Caco-2 (cell line): ENCODE measurements at regions not wholly inside any gene's neighbourhood (a gene's known extent, or its start where the extent isn't known, plus 50 kb on each side); places are given as distances from the start of the nearest gene placed in this dataset.

Experiments
- BruUV-seq: library from RNA; stranded (reverse); fragments of 400-500 nt; replicated peaks from 2 replicates; lab custom pipeline; 2021; lab: Mats Ljungman, UMichigan
- CTCF ChIA-PET: fragments of 300-600 bp; sonication (Branson Sonifier 250); formaldehyde crosslinking; loops from one replicate; lab custom pipeline; 2022; ENCODE audit warnings: antibody characterized with exemption; lab: Charles Lee
- POLR2A ChIA-PET: fragments of 300-600 bp; sonication (Branson Sonifier 250); formaldehyde crosslinking; loops from one replicate; lab custom pipeline; 2022; ENCODE audit warnings: antibody characterized with exemption; lab: Charles Lee
- DNase-seq, 2 experiments: peaks; one replicate each; pipeline versions ENCODE4 v3.0.0 to v3.0.0-alpha.2; 2020 to 2022
- H3K27me3 ChIP-seq: replicated peaks from 2 replicates; pipeline ENCODE4 v1.6.0; 2011; ENCODE audit warnings: low read length; ENCODE audit not compliant: control insufficient read depth, insufficient read depth
- H3K36me3 ChIP-seq: 2 replicates; pipeline ENCODE4 v1.5.1; 2011; ENCODE audit warnings: low read length; ENCODE audit not compliant: control insufficient read depth, insufficient read depth
- H3K4me1 ChIP-seq: fragments of 250-450 bp; sonication (Bioruptor Pico); 2 replicates; pipeline ENCODE4 v1.5.1; 2020; ENCODE audit warnings: mild to moderate bottlenecking
- H3K4me3 ChIP-seq: 2 replicates; pipeline ENCODE4 v1.5.1; 2011; ENCODE audit warnings: low read depth, mild to moderate bottlenecking, control low read depth, low read length
- H3K9me3 ChIP-seq: fragments of 250-450 bp; sonication (Bioruptor Pico); 2 replicates; pipeline ENCODE4 v1.5.1; 2020; ENCODE audit warnings: mild to moderate bottlenecking, moderate library complexity
- H3K27ac Mint-ChIP-seq: one replicate; pipeline ENCODE4 v1.8.0; 2022; ENCODE audit warnings: mixed read lengths; ENCODE audit not compliant: unreplicated experiment
- H3K27me3 Mint-ChIP-seq: one replicate; pipeline ENCODE4 v1.8.0; 2022; ENCODE audit warnings: mixed read lengths; ENCODE audit not compliant: insufficient read depth, unreplicated experiment
- H3K36me3 Mint-ChIP-seq: one replicate; pipeline ENCODE4 v1.8.0; 2022; ENCODE audit warnings: mild to moderate bottlenecking, mixed read lengths; ENCODE audit not compliant: insufficient read depth, unreplicated experiment
- H3K4me1 Mint-ChIP-seq: one replicate; pipeline ENCODE4 v1.8.0; 2022; ENCODE audit warnings: low read depth, mixed read lengths; ENCODE audit not compliant: unreplicated experiment
- H3K4me3 Mint-ChIP-seq: one replicate; pipeline ENCODE4 v1.8.0; 2022; ENCODE audit warnings: mild to moderate bottlenecking, moderate library complexity, mixed read lengths; ENCODE audit not compliant: unreplicated experiment
- H3K9me3 Mint-ChIP-seq: one replicate; pipeline ENCODE4 v1.8.0; 2022; ENCODE audit warnings: mixed read lengths; ENCODE audit not compliant: unreplicated experiment
- intact Hi-C: fragments of 100-400 bp; cut with micrococcal nuclease; formaldehyde crosslinking; loops from one replicate; pipeline ENCODE4 v1.10.0; 2022; ENCODE audit not compliant: unreplicated experiment
- TF ChIP-seq, protein P1 (sequence below), 2 experiments: fragments of 200-600 bp in 1 of 2; IDR thresholded peaks; 1 replicate in 1 of 2; 2 replicates in 1 of 2; pipeline versions ENCODE4 v1.5.1 to v1.8.0; 2011 to 2022; ENCODE audit warnings: antibody characterized with exemption in 1 of 2, control low read depth in 1 of 2, inconsistent platforms in 1 of 2, low read depth in 1 of 2, low read length in 1 of 2, mild to moderate bottlenecking in 1 of 2, moderate library complexity in 1 of 2; ENCODE audit not compliant: insufficient read depth in 1 of 2, severe bottlenecking in 1 of 2, unreplicated experiment in 1 of 2

DNA sequence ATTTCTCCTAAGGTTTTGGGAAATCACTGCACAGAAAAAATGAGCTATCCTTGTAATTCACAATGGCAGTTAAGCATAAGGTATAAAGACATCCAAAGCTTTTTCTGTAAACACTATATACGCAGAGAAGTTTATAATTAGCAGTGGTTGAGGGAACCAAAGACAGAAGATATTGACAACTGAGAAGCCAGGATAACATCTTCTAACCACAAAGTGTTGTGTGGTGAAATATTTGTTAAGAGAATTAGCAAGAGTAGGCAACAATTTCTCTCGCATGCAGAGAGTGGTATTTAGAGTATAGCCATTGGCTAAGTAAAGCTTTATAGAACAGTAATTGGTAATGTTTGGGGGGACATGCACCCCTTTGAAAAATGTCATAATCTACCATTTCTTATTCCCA, 123.7 kb upstream of the USP15 start:
- DNase-seq, result no peak
- no TSS peak for BruUV-seq
- H3K4me3 Mint-ChIP-seq, result no peak overlapping the region
- no peaks in the 10 kb centered on the region for H3K9me3 Mint-ChIP-seq
- Histone ChIP-seq H3K9me3 (no peaks in the 10 kb centered on the region), H3K4me1 (no peaks in the 10 kb centered on the region), H3K36me3 (no peaks in the 10 kb centered on the region), H3K4me3 (no peak overlapping the region), H3K27me3 (no peaks in the 10 kb centered on the region)
- H3K27ac Mint-ChIP-seq, result no peak overlapping the region
- no peaks in the 10 kb centered on the region for H3K36me3 Mint-ChIP-seq
- ChIA-PET CTCF (no interaction called here), POLR2A (no interaction called here)
- intact Hi-C loops, result no loop called here
- TF ChIP-seq, protein P1, sequence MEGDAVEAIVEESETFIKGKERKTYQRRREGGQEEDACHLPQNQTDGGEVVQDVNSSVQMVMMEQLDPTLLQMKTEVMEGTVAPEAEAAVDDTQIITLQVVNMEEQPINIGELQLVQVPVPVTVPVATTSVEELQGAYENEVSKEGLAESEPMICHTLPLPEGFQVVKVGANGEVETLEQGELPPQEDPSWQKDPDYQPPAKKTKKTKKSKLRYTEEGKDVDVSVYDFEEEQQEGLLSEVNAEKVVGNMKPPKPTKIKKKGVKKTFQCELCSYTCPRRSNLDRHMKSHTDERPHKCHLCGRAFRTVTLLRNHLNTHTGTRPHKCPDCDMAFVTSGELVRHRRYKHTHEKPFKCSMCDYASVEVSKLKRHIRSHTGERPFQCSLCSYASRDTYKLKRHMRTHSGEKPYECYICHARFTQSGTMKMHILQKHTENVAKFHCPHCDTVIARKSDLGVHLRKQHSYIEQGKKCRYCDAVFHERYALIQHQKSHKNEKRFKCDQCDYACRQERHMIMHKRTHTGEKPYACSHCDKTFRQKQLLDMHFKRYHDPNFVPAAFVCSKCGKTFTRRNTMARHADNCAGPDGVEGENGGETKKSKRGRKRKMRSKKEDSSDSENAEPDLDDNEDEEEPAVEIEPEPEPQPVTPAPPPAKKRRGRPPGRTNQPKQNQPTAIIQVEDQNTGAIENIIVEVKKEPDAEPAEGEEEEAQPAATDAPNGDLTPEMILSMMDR (IDR thresholded peaks at IDR 0.05; ENCODE audit: insufficient read depth in 1 of 2, low read depth in 1 of 2, low read length in 1 of 2, severe bottlenecking in 1 of 2, unreplicated experiment in 1 of 2), result no peak
- no peaks in the 10 kb centered on the region for H3K4me1 Mint-ChIP-seq
- peaks cover 2% of the 10 kb centered on the region for H3K27me3 Mint-ChIP-seq

DNA sequence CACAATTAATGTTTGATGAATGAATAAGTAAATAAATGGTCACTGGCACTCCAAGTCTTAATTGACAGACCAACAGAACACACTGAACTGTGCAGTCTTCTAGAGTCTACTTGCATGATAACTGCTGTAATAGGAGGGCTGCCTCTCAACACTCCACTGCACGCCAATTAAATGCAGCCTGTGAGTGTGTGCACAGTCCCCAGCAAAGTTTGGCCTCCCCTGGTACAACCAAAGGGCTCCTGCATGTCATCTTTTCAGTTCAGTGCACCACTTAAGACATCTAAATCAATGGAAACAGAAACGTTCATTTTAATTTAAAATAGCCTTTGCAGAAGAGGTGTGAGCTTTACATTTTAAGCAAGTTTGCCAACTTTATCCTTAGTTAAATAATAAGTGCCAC, 121.7 kb upstream of the USP15 start:
- ChIA-PET POLR2A (no interaction called here), CTCF (no interaction called here)
- Histone ChIP-seq H3K4me1 (no peaks in the 10 kb centered on the region), H3K9me3 (no peaks in the 10 kb centered on the region), H3K4me3 (no peak overlapping the region), H3K27me3 (no peaks in the 10 kb centered on the region), H3K36me3 (no peaks in the 10 kb centered on the region)
- Mint-ChIP-seq H3K4me3 (no peak overlapping the region), H3K4me1 (no peaks in the 10 kb centered on the region), H3K9me3 (no peaks in the 10 kb centered on the region), H3K27ac (no peak overlapping the region), H3K36me3 (no peaks in the 10 kb centered on the region), H3K27me3 (peaks cover 2% of the 10 kb centered on the region)
- TF ChIP-seq, protein P1 (IDR thresholded peaks at IDR 0.05; ENCODE audit: insufficient read depth in 1 of 2, low read depth in 1 of 2, low read length in 1 of 2, severe bottlenecking in 1 of 2, unreplicated experiment in 1 of 2), result no peak
- BruUV-seq, result no TSS peak
- no peak for DNase-seq
- intact Hi-C loops, result no loop called here

DNA sequence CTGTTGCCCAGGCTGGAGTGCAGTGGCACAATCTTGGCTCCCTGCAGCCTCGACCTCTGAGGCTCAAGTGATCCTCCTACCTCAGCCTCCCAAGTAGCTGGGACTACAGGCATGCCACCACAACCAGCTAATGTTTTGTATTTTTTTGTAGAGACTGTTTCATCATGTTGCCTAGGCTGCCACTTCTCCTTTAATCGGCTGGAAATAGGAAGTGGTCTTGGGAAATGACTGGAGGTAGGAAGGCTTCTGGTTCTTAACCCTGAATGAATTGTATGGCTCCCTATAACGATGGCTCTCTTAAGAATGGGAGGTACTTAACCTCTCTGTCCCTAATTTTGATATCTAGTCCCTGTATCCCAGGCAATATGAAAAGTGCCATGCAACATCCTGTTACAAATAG, 113.9 kb upstream of the USP15 start:
- intact Hi-C loops, result no loop called here
- Mint-ChIP-seq H3K4me1 (no peaks in the 10 kb centered on the region), H3K27me3 (no peaks in the 10 kb centered on the region), H3K36me3 (no peaks in the 10 kb centered on the region), H3K4me3 (no peak overlapping the region), H3K9me3 (no peaks in the 10 kb centered on the region), H3K27ac (no peak overlapping the region)
- ChIA-PET POLR2A (no interaction called here), CTCF (no interaction called here)
- Histone ChIP-seq H3K36me3 (no peaks in the 10 kb centered on the region), H3K4me3 (no peak overlapping the region), H3K9me3 (no peaks in the 10 kb centered on the region), H3K4me1 (no peaks in the 10 kb centered on the region), H3K27me3 (no peaks in the 10 kb centered on the region)
- TF ChIP-seq, protein P1 (IDR thresholded peaks at IDR 0.05; ENCODE audit: insufficient read depth in 1 of 2, low read depth in 1 of 2, low read length in 1 of 2, severe bottlenecking in 1 of 2, unreplicated experiment in 1 of 2), result no peak
- DNase-seq, result no peak
- no TSS peak for BruUV-seq
